Right lobe of liver (tissue), 6 donors: ENCODE measurements at regions not wholly inside any gene's neighbourhood (a gene's known extent, or its start where the extent isn't known, plus 50 kb on each side); places are given as distances from the start of the nearest gene placed in this dataset.

Source experiments
- ATAC-seq, 4 donors: fragments of 200-7000 bp; cut with Tn5 transposase; one replicate each; pipeline ENCODE4 v1.9.1; 2020; ENCODE audit warnings: mild to moderate bottlenecking in 4 of 4, moderate library complexity in 4 of 4
- DNase-seq, 3 donors: peaks; one replicate each; pipeline ENCODE4 v3.0.0-alpha.2; 2020
- H3K27ac ChIP-seq, 3 donors: fragments of 200-600 bp; one replicate each; pipeline ENCODE4 v1.8.0; 2022
- H3K27me3 ChIP-seq, 2 donors: fragments of 200-600 bp; one replicate each; pipeline ENCODE4 v1.8.0; 2022
- H3K36me3 ChIP-seq, 4 donors: fragments of 200-600 bp; sonication (generic) in 1 of 4; one replicate each; pipeline versions ENCODE4 v1.5.1 to v1.8.0; 2017 to 2022; ENCODE audit warnings: control low read depth in 1 of 4
- H3K4me1 ChIP-seq, 4 donors: fragments of 200-600 bp; sonication (generic) in 1 of 4; one replicate each; pipeline versions ENCODE4 v1.5.1 to v1.8.0; 2017 to 2022; ENCODE audit warnings: control low read depth in 1 of 4
- H3K4me3 ChIP-seq, 3 donors: fragments of 200-600 bp; one replicate each; pipeline ENCODE4 v1.8.0; 2022
- H3K9me3 ChIP-seq, 4 donors: fragments of 200-600 bp; sonication (generic) in 1 of 4; one replicate each; pipeline versions ENCODE4 v1.5.1 to v1.8.0; 2017 to 2022; ENCODE audit warnings: control low read depth in 1 of 4
- POLR2A ChIP-seq: fragments of 450-650 bp; IDR thresholded peaks from one replicate; pipeline ENCODE4 v1.6.1; 2017; ENCODE audit warnings: antibody characterized with exemption, mild to moderate bottlenecking
- WGBS: methylation state at CpG from one replicate; pipeline ENCODE4 v1.1.6; 2018; ENCODE audit warnings: low coverage, low lambda C conversion rate; ENCODE audit not compliant: insufficient coverage; ENCODE audit errors: missing lambda C conversion rate; 5-methylcytosine and 5-hydroxymethylcytosine counted together
- intact Hi-C, 2 donors: fragments of 100-400 bp; cut with DNase I; formaldehyde crosslinking; loops; one replicate each; pipeline versions ENCODE4 v1.11.2 to v1.14.1; 2022
- TF ChIP-seq, protein P1 (sequence below), 4 donors: fragments of 200-600 bp in 3 of 4; fragments of 450-650 bp in 1 of 4; IDR thresholded peaks; one replicate each; pipeline versions ENCODE4 v1.5.1 to v1.8.0; 2016 to 2022; ENCODE audit warnings: antibody characterized with exemption in 4 of 4, mild to moderate bottlenecking in 2 of 4
- donor health status: DM: no; HTN: yes; CAD: no.
- donor health status: DM: no; HTN: no; CAD: no.
- donor health status: DM: no; HTN: no; CAD: no.
- donor health status: DM: no; HTN: yes; CAD: no.
- donor health status: DM: no; HTN: yes; CAD: no.

DNA sequence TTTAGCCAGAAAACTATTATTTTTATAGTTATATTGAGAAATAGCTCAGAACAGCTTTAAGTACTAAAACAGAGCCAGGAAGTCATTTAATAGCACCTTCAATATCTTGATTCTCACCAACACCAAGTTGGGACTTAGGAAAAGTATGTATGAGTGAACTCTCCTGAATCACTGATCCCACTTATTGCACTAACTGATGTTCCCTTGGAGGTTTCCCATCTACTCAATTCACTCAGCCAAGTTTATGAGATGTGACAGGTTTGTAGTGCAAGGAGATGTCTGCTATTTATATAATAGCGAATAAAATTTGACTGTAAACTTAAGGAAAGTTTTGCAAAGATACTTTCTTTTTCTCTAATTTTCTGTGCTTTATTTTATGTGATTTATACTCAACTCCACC is 1147.6 kb upstream of the PCDH20 start:
- intact Hi-C loops: no loop called here
- Histone ChIP-seq H3K27me3 (no peaks in the 10 kb centered on the region), H3K4me3 (no peak overlapping the region), H3K9me3 (no peaks in the 10 kb centered on the region), H3K36me3 (no peaks in the 10 kb centered on the region), H3K27ac (no peak overlapping the region), H3K4me1 (no peaks in the 10 kb centered on the region)
- no peak for ATAC-seq
- TF ChIP-seq, protein P1, sequence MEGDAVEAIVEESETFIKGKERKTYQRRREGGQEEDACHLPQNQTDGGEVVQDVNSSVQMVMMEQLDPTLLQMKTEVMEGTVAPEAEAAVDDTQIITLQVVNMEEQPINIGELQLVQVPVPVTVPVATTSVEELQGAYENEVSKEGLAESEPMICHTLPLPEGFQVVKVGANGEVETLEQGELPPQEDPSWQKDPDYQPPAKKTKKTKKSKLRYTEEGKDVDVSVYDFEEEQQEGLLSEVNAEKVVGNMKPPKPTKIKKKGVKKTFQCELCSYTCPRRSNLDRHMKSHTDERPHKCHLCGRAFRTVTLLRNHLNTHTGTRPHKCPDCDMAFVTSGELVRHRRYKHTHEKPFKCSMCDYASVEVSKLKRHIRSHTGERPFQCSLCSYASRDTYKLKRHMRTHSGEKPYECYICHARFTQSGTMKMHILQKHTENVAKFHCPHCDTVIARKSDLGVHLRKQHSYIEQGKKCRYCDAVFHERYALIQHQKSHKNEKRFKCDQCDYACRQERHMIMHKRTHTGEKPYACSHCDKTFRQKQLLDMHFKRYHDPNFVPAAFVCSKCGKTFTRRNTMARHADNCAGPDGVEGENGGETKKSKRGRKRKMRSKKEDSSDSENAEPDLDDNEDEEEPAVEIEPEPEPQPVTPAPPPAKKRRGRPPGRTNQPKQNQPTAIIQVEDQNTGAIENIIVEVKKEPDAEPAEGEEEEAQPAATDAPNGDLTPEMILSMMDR (IDR thresholded peaks at IDR 0.05): no peak
- TF ChIP-seq POLR2A: no peak
- no peak for DNase-seq
- 69% methylated on average over 1 of the region's 1 CpG for WGBS

DNA sequence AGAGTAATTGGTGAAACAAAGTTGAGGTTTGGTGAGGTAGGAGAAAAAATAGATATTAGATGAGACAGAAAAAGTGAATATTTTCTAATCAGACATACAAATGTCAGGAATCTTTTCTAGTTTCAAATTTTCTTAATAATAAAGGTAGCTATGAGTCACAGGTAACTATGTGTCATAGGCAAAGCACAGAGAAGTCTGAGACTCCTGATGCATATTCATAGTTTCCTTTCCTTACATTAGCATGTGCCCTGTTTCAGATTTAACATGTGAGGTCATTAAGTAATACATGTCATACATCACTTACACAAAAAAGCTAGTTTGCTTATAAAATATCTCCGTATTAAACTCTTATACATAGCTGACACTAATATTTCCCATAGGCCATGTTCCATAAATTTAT is 1141.3 kb upstream of the PCDH20 start:
- DNase-seq (no peak), ATAC-seq (no peak)
- no peaks in the 10 kb centered on the region for H3K27me3 ChIP-seq
- H3K9me3 ChIP-seq: no peaks in the 10 kb centered on the region
- no peak overlapping the region for H3K4me3 ChIP-seq
- H3K36me3 ChIP-seq: no peaks in the 10 kb centered on the region
- H3K4me1 ChIP-seq: no peaks in the 10 kb centered on the region
- no peak overlapping the region for H3K27ac ChIP-seq
- TF ChIP-seq, protein P1 (IDR thresholded peaks at IDR 0.05): no peak
- no peak for TF ChIP-seq POLR2A
- intact Hi-C loops: no loop called here
- WGBS: 60% methylated on average over 1 of the region's 1 CpG

DNA sequence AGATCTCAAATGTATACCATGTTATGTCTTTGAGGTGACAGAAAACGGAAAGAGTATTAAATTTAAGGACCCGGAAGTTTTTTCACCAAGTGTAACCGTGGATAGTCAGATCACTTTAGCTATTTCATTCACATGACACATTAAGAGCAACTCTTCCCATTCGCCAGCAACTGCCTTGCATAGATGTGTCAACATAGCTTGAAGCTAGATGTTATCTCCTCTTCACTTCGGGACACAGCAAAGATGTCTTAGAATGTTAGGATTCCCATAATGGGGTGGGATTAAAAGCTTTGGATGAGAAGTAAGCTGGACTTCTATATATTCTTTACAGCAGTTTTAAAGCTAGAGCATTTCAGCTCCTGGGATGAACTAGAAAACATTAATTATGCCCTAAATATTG is 1135.9 kb upstream of the PCDH20 start:
- WGBS: 40% methylated on average over 5 of the region's 5 CpGs
- Histone ChIP-seq H3K9me3 (no peaks in the 10 kb centered on the region), H3K4me3 (no peak overlapping the region), H3K36me3 (no peaks in the 10 kb centered on the region), H3K4me1 (no peaks in the 10 kb centered on the region), H3K27me3 (peaks cover 0 to 2% of the 10 kb centered on the region in 2 donors), H3K27ac (no peak overlapping the region)
- TF ChIP-seq, protein P1 (IDR thresholded peaks at IDR 0.05): no peak
- no peak for TF ChIP-seq POLR2A
- intact Hi-C loops: no loop called here
- DNase-seq (no peak), ATAC-seq (no peak)

DNA sequence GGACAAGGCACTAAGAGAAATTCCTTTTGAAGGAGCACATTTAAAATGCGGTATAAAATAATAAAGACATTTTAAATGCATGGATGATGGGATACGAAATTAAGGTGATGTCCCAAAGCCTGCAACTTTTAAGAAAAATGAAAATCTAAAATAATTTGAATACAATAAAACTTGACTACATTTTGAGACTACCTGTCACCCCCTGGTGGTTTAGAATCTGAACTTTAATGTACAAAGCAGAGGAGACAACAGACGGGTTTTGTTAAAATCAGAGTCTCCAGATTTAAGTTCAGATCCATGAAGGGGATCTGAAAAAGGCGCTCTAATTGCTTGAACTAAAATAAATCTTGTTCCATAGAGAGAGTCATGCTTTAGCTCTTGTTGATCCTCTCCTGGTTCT is 1129.3 kb upstream of the PCDH20 start:
- WGBS: 67% methylated on average over 4 of the region's 4 CpGs
- DNase-seq (no peak), ATAC-seq (no peak)
- TF ChIP-seq, protein P1 (IDR thresholded peaks at IDR 0.05): no peak
- TF ChIP-seq POLR2A: no peak
- Histone ChIP-seq H3K4me3 (no peak overlapping the region), H3K4me1 (no peaks in the 10 kb centered on the region), H3K27me3 (peaks cover 0 to 3% of the 10 kb centered on the region in 2 donors), H3K36me3 (no peaks in the 10 kb centered on the region), H3K27ac (no peak overlapping the region), H3K9me3 (no peaks in the 10 kb centered on the region)
- intact Hi-C loops: no loop called here

DNA sequence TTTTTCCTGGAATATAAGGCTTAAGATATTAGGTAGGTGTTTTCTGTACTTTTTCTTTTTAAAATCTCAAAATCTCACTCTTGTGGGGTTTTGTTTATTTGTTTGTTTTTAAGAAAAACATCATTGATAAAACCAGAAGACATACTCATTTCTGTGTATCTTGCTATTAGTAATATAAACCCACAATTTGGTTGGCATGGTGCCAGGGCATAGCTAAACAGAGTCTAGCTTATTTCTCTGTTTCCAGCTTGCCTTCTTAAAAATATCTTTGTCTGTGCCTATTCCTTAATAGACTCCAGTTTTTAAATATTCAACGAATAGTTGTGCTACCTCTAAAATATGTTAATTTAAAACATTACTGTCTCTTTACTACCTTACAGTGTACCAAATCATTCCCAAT is 1121.9 kb upstream of the PCDH20 start:
- intact Hi-C loops: no loop called here
- DNase-seq: no peak
- H3K4me1 ChIP-seq: no peaks in the 10 kb centered on the region
- no peaks in the 10 kb centered on the region for H3K27me3 ChIP-seq
- ATAC-seq: no peak
- no peak overlapping the region for H3K4me3 ChIP-seq
- no peaks in the 10 kb centered on the region for H3K36me3 ChIP-seq
- no peak for TF ChIP-seq POLR2A
- TF ChIP-seq, protein P1 (IDR thresholded peaks at IDR 0.05): no peak
- no peaks in the 10 kb centered on the region for H3K9me3 ChIP-seq
- H3K27ac ChIP-seq: no peak overlapping the region
- 47% methylated on average over 1 of the region's 1 CpG for WGBS
